GM18511 (cell line): ENCODE measurements at regions not wholly inside any gene's neighbourhood (a gene's known extent, or its start where the extent isn't known, plus 50 kb on each side); places are given as distances from the start of the nearest gene placed in this dataset.

Experiments
- ATAC-seq: cut with Tn5 transposase; IDR thresholded peaks from one replicate; pipeline ENCODE4 v1.9.1; 2021; ENCODE audit warnings: mild to moderate bottlenecking, moderate library complexity; ENCODE audit not compliant: unreplicated experiment

DNA sequence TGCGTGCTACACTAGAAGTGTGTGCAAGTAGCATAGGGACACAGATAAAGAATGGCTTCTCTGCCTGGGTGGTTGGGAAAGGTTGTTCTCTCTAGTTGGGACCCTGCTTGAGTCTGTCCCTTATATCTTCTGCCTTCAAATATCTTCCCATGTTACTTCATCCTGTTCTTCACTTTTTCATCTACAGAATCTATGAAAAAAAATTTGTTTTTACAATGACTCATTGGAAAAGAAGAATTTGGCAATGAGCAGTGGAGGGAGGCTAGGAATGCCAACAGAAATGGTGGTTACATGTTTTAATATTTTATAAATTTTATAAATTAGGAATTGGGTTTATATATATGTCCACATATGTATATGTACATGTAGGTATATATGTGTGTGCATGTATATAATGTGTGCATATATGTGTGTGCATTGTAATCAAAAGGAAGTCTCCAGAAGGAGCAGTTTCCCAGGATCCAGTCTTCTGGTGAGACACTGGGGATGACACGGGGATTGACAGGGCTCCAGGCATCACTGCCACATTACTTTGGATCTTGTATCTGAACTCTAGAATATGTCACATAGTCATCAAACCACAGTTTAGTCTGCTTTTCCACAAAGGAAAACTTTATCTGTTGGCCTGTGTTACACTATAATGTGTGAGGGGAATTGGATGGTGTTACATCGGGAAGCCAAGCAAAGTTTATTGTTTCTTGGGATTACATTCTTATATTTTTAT, 75.3 kb upstream of the RIPOR2 start:
- no peak for ATAC-seq

DNA sequence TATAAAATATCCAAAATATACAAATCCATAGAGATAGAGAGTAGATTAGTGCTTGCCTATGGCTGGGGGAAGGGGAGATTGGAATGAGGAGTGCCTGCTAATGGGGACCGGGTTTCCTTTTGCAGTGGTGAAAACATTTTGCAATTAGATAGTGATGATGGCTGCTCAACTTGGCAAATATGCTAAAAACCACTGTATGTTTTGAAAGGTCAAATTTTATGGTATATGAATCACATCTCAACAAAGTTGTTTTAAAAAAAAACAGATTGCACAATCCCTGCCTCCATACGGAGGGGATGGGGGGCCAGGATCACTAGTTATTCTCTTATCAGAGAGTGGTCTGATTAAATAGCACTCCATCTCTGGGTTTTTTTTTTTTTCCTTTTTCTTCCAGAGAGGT, 76.9 kb upstream of the RIPOR2 start:
- no peak for ATAC-seq

DNA sequence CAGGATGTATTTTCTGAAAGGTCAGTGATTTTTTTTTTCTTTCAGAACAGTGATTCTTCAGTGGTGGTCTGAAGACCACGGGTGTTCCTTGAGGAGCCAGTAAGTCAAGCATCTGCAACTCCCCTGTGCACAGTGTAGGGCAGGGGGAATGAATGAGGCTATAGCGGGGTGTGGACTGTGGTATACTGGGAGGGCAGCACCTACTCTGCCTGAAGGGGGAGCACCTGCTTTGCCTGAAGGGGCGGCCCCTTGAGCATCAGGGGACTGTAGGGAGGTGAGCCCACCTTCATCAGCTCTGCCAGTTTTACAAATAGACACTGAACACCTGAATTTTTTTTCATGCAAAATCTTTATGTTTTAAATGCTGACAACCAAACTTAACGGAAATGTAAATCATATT, 77.5 kb upstream of the RIPOR2 start:
- ATAC-seq = no peak

DNA sequence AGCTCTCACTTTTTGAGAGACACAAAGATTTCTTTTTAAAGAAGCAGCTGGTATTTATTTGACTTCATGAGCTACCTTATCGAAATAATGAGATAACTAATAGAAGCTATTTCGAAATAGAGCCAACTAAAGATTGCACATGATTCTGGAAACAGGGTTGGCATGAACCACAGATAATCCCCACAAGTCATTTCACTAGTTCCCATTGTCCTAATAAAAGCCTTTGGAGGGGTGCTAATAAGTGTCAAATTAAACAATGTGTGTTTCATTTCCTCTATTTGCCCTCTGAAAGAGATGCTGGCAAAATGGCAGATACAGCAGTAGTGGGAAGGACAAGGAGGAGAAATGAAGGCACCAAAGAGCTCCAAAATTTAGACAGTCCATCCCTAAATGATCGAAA, 78.6 kb upstream of the RIPOR2 start:
- no peak for ATAC-seq

DNA sequence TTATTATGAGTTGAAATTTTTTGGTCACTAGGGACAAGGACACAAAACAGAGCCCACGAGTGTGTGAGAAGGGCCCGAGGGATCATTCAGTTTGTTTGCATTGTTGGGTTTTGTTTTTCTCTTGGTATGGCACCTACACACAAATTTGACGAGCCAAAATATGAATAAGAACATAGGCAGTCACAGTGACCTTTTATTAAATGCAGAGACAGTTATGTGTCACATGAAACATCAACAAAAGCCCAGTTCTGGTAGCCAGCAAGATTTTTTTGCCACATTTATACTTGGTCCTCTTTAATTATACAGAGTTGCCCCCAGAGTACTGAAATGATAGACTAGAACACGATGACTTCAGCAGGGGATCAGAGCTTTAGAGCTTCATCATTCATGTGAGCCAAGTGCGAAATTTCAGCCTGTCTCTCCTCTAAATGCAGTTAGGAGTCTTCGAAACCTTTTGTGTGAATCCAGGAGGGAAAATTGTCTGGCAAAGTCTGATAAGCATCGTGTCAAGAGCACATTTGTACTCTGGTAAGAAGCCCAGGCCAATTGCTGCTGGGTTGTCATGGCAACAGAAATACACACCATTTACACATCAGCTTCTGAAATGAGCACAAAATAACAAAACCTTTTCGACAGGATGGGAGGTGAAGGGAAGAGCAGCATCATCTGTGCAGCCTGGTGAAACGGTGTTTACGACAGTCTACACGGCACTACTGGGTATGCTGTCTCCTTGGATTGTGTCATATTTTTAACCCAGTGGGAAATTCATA, 79.2 kb upstream of the RIPOR2 start:
- ATAC-seq = no peak

DNA sequence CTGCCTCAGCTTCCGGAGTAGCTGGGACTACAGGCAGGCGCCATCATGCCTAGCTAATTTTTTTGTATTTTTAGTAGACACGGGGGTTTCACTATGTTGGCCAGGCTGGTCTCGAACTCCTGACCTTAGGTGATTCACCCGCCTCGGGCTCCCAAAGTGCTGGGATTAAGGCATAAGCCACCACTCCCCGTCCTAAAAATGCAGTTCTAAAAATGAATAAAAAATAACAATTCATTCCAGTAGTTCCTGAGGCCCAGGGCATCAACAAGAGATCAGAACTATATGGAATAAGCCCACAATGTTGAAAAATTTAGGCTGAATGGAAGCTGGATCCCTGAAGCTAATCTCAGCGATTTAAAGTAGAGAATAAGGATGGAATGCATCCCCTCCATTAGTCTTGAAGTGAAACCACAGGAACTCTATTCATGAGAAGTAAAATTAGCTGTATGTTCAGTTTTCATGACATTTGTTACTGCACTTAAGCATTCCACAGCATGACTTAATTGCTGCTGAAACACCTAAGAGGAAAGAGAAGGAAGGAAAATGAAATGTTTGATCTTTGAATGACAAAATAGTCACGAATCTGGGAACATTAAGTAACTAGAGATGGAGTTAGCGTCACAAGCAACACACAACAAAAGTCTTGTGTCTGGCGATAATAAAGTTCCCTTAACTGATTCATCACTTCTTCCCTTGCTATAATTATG, 80.4 kb upstream of the RIPOR2 start:
- no peak for ATAC-seq

DNA sequence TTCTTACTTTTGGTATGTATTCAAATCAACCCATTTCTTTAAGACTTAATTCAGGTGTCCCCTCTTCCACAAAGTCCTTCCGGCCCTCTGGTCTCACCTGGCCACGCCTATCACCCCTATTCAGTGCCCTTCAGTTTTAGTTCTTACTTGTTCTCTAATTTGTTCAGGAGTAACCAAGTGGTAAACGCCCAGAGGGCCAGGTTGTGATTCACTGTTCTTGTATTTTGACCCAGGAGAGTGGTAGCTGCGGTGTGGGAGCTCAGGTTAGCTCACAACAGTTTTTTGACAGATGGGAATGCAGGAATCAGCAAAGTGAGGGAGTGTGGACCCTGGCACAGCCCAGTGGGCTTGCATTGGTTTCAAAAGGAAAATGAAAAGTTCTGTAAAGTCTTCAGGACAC, 81.7 kb upstream of the RIPOR2 start:
- ATAC-seq = no peak

DNA sequence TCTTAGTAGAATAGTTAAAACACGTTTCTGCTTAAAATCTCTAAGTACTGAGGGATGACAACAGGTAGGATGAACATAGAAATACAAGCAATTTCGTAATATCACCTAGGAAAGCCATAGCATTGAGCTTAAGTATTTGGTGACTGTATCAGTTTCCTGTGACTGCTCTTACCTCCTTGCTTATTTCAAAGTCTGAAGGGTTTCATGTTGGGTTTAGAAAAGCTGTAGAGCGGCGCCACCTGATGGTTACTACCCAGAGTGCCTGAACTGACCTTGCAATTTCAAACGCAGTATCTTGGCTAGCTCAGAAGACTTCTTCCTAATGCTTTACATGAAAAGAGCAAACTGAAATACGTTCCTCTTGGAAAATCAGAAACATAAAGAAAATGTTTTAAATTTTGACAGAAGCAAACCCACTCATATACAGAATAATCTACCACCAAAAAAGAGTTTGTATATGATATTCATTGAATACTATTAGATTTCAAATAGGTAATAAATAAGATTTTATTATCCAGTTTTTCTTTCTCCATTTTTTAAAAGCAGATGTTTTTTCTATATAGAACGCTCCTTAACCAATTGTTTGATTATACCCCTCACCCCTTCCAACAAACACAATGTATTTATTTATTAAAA, 82.3 kb upstream of the RIPOR2 start:
- no peak for ATAC-seq

DNA sequence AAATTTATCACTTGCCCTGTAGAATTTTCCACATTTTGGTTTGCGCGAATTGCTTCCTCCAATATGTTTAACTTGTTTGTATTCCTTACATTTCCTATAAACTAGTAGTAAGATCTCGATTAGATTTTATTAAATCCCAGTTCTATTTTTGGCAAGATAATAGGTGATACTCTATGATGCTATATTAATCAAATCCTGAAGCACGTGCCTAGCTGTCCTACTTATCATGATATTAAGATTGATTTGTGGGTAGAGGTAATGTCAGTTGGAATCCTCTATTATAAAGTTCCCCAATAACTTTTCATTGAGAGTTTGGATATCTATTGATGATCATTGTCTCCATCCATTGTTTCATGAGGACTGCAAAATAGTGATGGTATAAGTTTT, 82.8 kb upstream of the RIPOR2 start:
- ATAC-seq = no peak

DNA sequence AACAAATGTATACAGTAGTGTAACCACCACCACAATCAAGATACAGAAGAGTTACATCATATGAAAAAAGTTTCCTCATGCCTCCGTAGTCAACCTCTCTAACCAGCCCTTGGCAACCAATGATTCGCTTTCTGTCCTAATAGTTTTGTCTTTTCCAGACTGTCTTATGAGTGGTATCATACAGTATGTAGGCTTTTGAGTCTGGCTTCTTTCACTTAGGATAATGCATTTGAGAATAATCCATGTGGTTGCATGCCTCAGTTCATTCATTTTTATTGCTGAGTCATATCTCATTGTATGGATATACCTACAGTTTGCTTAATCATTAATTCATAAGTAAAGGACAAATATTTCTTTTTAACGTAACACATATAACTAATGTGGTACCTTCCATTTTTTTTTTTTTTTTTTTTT, 86.4 kb upstream of the RIPOR2 start:
- ATAC-seq = no peak

DNA sequence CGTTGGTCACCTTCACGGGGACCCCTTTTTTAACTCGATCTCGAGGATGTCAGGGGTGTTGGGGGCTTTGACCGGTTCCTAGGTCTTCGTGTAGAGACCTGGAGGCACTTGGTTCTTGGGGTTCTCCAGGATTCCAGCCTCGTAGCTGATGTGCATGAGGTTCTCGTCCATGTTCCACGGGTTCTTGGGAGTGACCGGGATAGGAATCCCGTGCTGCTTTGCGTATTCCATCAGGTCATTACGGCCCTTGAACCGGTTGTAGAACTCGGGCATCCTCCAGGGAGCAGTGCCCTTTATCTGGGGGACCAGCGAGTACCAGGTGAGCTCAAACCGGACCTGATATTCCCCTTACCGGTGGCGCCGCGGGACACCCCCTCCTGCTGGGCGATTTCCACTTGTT, 88.0 kb upstream of the RIPOR2 start:
- no peak for ATAC-seq

DNA sequence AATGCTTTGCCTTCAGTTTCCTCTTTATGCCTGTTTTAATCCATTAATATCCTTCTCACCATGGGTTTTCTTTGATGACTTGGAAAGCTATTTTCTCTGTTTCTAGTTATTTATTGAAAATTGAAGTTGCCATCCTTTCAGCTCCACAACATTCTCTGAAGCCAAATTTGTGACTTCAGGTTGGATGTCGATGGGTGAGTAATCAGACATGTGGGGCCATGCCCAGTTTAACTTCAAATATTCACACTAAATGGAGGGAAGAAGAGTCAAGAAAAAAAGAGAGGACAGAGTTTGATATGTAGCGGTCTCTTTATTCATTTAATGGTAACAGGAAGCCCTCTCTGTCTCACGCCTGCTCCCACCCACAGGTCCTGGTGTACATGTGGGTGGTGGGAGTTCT, 89.1 kb upstream of the RIPOR2 start:
- no peak for ATAC-seq

DNA sequence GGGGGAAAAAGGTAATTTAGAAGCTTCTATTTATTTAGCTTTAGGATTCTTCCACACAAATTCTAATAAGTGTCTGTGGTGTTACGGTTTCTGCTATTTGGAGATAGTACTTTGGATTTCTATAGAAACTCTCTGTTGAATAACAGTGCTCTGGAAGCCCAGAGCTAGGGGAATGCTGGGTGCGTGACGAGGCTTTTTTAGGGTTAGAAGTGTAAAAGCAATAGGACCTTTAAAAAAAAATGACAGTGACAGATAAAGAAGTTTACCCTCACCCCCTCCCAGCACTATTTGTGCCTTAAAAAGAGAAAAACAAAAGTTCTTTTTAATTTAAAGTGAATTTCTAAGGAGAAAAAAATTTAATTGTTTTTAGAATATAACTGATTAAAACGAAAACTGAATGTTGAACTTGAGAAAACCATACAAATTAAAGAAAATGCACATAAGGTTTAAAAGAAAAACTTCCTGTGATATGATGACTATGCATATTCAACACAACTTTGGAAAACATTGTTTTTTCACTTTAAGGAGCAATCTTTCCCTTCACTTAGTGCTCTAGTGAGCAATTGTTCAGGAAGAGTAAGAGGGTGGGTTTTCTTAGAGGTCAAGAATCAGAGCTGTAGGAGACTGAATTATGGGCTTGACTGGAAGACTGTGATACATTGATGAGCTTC, 89.6 kb upstream of the RIPOR2 start:
- no peak for ATAC-seq

DNA sequence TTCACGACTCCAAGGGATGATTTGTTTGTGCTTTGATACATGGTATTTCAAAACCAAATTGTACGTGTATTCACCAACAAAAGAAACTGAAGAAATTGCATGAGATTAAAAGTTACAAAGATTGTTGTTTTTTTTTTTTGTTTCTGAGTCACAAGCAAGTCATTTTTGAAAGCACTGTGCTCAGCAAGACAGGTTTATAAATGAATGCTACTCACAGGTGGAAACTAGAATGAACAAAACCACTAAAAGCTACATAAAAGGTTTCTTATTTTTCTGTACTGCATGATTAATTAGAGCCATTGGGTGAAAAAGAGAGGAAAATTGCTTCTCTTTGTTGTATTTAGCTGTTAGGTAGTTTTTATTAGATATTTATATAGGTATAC, 90.2 kb upstream of the RIPOR2 start:
- ATAC-seq = no peak

DNA sequence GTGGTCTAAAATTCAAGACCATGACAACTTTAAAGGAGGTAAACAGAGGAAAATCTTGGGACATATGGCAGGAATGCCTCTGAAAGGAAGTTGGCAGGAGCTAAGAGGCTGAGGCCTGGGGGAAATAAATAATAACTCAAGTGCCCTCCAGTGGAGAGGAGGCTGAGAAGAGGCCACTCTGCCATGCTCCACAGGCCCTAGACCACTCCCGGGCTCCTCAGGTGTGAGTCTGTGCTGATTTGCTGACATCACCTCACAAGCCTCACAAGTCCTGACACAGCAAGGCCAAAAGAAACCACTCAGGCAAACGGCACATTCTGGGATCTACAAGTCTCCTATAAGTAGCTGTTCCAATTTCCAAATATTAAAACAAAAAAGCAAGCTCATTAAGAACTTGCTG, 91.0 kb upstream of the RIPOR2 start:
- no peak for ATAC-seq

DNA sequence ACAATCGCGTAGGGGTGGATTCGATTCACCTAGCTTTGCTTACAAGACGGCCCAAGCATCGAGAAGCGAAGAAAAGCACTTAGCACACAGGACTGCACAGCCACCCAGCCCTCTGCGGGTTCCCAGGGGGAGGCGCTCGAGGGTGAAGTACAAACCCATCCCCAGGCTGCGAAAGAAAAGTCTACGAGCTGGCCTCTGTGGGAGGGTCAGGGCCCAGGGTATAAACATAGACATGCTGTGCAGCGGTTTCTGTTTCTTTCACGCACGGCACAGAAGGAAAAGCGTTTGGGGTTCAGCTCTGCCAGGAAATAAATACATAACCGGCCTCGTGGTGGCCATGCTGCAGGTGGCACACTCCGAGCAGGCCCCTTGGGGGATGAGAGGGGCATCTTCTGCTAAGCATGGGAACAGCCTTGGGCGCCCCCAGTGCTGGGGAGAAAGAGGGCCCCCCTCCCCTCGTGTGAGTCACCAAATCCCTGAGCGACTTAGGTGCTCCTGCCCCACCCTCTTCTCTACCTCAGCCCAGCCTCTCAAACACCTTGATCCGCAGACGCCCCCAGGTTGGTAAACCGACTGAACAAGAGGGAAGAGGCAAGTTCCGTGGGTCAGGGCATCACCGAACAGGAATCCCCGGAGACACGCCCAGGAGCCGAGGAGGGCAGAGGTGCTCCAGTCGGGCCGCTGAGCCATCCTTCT, 91.6 kb upstream of the RIPOR2 start:
- peak; percentile 98 for ATAC-seq

DNA sequence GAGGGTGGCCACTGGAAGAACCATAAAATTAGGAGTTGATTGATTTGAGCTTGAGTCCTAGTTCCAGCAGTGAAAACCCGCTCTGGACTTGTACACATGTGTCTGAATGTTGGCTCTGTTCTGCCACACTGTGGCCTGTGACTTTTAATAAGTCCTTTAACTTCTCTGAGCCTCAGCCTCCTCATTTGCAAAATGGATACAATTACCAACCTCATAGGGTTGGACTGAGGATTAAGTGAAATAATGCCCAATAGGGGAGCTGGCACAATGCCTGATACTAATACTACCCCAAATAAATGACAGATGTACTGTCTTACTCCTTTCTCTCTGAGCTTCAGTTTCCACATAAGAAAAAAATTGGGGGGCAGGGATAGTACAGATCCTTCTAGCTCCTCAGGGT, 92.6 kb upstream of the RIPOR2 start:
- ATAC-seq = no peak

DNA sequence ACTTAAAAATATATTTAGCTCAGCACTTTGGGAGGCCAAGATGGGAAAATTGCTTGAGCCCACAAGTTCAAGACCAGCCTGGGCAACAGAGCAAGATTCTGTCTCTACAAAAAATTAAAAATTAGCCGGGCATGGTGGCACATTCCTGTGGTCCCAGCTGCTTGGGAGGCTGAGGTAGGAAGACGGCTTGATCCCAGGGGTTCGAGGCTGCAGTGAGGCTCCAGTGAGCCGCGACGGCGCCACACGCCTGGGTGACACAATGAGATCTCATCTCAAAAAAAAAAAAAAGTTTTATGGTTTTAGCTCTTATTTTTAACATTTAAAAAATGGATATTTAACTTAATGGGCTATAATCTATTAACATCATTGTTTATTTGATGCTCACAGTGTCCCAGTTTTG, 97.2 kb upstream of the RIPOR2 start:
- no peak for ATAC-seq

DNA sequence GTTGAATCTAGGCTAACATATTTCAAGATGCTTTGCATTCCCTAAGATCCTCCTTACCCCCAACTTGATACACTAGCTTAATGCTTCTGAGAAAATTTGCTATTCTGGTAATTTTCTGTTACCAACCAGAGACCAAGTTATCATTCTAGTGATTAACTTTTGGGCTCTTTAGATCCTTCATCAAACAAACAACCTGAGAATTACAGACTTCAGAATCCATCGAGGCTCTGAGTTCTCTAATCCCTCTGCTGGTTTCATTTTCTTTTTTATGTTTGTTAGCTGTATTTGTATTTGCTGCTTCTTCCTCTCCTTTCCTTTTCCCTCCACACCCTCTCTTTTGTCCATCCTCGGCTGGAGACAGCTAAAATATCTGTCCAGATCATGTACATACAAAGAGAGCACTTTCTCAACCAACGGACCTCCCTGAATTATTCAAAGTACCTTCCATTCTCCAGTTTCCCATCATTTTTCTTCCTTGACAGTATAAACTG, 98.7 kb upstream of the RIPOR2 start:
- no peak for ATAC-seq

DNA sequence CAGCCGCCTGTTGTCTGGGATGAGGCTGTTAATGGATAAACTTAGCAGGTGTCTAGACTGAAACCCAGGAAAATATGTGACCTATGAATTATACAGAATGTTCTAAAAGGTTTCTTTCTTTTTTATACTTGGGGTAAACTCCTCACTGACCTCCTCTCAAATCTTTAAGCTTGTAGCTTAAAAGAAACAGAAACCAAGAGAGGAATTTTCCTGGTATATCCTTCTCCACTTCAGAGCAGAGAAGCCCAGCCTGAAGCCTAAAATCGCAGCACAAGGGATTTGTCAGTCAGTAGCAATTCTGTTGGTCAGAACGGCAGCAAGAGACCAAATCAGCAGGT, 99.4 kb upstream of the RIPOR2 start:
- peak; percentile 27 for ATAC-seq
